C4-2B (cell line): ENCODE measurements at regions not wholly inside any gene's neighbourhood (a gene's known extent, or its start where the extent isn't known, plus 50 kb on each side); places are given as distances from the start of the nearest gene placed in this dataset.

Experiments used
- CTCF ChIP-seq: fragments of 450-650 bp; conservative IDR thresholded peaks from 2 replicates; pipeline ENCODE4 v1.5.1; 2017; ENCODE audit warnings: mild to moderate bottlenecking
- ZFX ChIP-seq: fragments of 450-650 bp; IDR thresholded peaks from 2 replicates; pipeline ENCODE4 v1.6.1; 2017

- TF ChIP-seq CTCF (no peak), ZFX (no peak)
These were observed 106.8 kb upstream of the RAI2 start for GRCh38 chrX:17967888-17968287.
